ENCODE measurements at regions not wholly inside any gene's neighbourhood (a gene's known extent, or its start where the extent isn't known, plus 50 kb on each side); places are given as distances from the start of the nearest gene placed in this dataset.

DNA sequence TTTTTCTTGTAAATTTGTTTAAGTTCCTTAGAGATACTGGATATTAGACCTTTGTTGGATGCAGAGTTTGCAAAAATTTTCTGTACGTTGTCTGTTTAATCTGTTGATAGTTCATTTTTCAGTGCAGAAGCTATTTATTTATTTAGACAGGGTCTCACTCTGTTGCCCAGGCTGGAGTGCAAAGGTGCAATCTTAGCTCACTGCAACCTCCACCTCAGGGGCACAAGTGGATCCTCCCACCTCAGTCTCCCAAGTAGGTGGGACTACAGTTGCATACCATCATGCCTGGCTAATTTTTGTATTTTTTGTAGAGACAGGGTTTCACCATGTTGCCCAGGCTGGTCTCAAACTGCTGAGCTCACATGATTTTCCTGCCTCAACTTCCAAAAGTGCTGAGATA is 568.2 kb upstream of the REG3G start:
- TF ChIP-seq, protein P1, sequence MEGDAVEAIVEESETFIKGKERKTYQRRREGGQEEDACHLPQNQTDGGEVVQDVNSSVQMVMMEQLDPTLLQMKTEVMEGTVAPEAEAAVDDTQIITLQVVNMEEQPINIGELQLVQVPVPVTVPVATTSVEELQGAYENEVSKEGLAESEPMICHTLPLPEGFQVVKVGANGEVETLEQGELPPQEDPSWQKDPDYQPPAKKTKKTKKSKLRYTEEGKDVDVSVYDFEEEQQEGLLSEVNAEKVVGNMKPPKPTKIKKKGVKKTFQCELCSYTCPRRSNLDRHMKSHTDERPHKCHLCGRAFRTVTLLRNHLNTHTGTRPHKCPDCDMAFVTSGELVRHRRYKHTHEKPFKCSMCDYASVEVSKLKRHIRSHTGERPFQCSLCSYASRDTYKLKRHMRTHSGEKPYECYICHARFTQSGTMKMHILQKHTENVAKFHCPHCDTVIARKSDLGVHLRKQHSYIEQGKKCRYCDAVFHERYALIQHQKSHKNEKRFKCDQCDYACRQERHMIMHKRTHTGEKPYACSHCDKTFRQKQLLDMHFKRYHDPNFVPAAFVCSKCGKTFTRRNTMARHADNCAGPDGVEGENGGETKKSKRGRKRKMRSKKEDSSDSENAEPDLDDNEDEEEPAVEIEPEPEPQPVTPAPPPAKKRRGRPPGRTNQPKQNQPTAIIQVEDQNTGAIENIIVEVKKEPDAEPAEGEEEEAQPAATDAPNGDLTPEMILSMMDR (IDR thresholded peaks at IDR 0.05): no peak
- TF ChIP-seq POLR2AphosphoS5 (IDR thresholded peaks at IDR 0.05; ENCODE audit: insufficient read depth in 1 of 2, low read depth in 1 of 2): no peak

Measured in vagina (tissue), 2 donors.